T-cell (primary cell): ENCODE measurements at regions not wholly inside any gene's neighbourhood (a gene's known extent, or its start where the extent isn't known, plus 50 kb on each side); places are given as distances from the start of the nearest gene placed in this dataset.

Experiments used
- ATAC-seq, 4 experiments: fragments of 200-7000 bp in 3 of 4; fragments of 150-1000 bp in 1 of 4; cut with Tn5 transposase; replicated peaks in 1 of 4; 1 replicate in 3 of 4; 2 replicates in 1 of 4; pipeline ENCODE4 v1.10.0; 2021; ENCODE audit warnings: moderate library complexity in 3 of 4, mild to moderate bottlenecking in 2 of 4, moderate number of reproducible peaks in 1 of 4
- CTCF ChIA-PET, 2 donors: fragments of 300-600 bp; sonication (Branson Sonifier 250); formaldehyde crosslinking; loops; one replicate each; lab custom pipeline; 2022; ENCODE audit warnings: antibody characterized with exemption in 2 of 2; lab: Charles Lee
- POLR2A ChIA-PET, 2 donors: fragments of 300-600 bp; sonication (Branson Sonifier 250); formaldehyde crosslinking; loops; one replicate each; lab custom pipeline; 2022; ENCODE audit warnings: antibody characterized with exemption in 2 of 2; lab: Charles Lee
- DNase-seq, 35 experiments: peaks; one replicate each; pipeline versions ENCODE4 v3.0.0 to v3.0.0-alpha.2; 2013 to 2023
- H3K27ac ChIP-seq: one replicate; pipeline ENCODE4 v1.5.1; 2013; ENCODE audit warnings: low read length
- H3K27me3 ChIP-seq, 2 experiments: replicated peaks in 1 of 2; 1 replicate in 1 of 2; 2 replicates in 1 of 2; pipeline versions ENCODE4 v1.6.1 to v1.7.0; 2013; ENCODE audit warnings: low read length in 1 of 2, mixed read lengths in 1 of 2; ENCODE audit not compliant: control insufficient read depth in 2 of 2, insufficient read depth in 2 of 2; ENCODE audit errors: extremely low read depth in 1 of 2
- H3K36me3 ChIP-seq, 2 donors: 1 replicate in 1 of 2; 2 replicates in 1 of 2; pipeline versions ENCODE4 v1.6.1 to v1.7.0; 2013; ENCODE audit warnings: low read length in 1 of 2; ENCODE audit not compliant: control insufficient read depth in 2 of 2, insufficient read depth in 1 of 2; ENCODE audit errors: extremely low read depth in 1 of 2
- H3K4me1 ChIP-seq, 2 experiments: 1 replicate in 1 of 2; 2 replicates in 1 of 2; pipeline versions ENCODE4 v1.6.1 to v1.7.0; 2013; ENCODE audit warnings: low read length in 2 of 2, mixed read lengths in 1 of 2; ENCODE audit not compliant: insufficient read depth in 2 of 2, control insufficient read depth in 1 of 2; ENCODE audit errors: extremely low read depth in 1 of 2
- H3K4me3 ChIP-seq, 2 donors: 1 replicate in 1 of 2; 2 replicates in 1 of 2; pipeline versions ENCODE4 v1.5.1 to v1.7.0; 2013; ENCODE audit warnings: mild to moderate bottlenecking in 2 of 2, low read length in 1 of 2, moderate library complexity in 1 of 2; ENCODE audit not compliant: control insufficient read depth in 1 of 2; ENCODE audit errors: extremely low read depth in 1 of 2
- H3K9me3 ChIP-seq: 2 replicates; pipeline ENCODE4 v1.7.0; 2013
- H3K27ac Mint-ChIP-seq, 2 donors: one replicate each; pipeline ENCODE4 v1.8.0; 2020 to 2021; ENCODE audit warnings: mild to moderate bottlenecking in 2 of 2, mixed read lengths in 2 of 2
- H3K27me3 Mint-ChIP-seq, 2 donors: one replicate each; pipeline ENCODE4 v1.8.0; 2021 to 2022; ENCODE audit warnings: mixed read lengths in 2 of 2
- H3K36me3 Mint-ChIP-seq: one replicate; pipeline ENCODE4 v1.8.0; 2021; ENCODE audit warnings: mixed read lengths
- H3K4me1 Mint-ChIP-seq, 3 donors: one replicate each; pipeline ENCODE4 v1.8.0; 2020 to 2022; ENCODE audit warnings: mixed read lengths in 3 of 3, mild to moderate bottlenecking in 1 of 3
- H3K4me3 Mint-ChIP-seq, 3 donors: one replicate each; pipeline ENCODE4 v1.8.0; 2020 to 2022; ENCODE audit warnings: mild to moderate bottlenecking in 3 of 3, mixed read lengths in 3 of 3, moderate library complexity in 3 of 3
- H3K9me3 Mint-ChIP-seq, 3 donors: one replicate each; pipeline ENCODE4 v1.8.0; 2020 to 2022; ENCODE audit warnings: mixed read lengths in 3 of 3
- WGBS: methylation state at CpG from one replicate; pipeline ENCODE4 v1.1.5; 2013; ENCODE audit warnings: missing lambda C conversion rate; ENCODE audit not compliant: insufficient coverage; 5-methylcytosine and 5-hydroxymethylcytosine counted together

DNA sequence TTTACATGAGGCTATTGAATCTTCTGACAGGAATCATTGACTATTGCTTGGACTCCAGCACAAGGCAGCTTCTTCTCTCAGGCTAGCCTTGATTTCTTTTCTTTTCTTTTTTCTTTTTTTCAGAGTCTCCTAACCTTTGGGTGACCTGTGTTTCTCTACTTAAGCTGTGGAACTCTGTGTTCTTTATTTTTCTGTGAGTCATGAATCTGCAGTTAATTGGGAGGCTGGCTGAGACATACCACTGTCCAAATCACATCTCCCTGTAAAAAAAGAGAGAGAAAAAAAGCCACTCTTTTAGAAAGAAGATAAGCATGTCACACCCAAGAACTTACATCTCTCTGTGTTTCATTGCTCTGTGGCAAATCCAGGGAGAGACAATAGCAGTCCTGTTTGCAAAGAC, 681.2 kb upstream of the TSPY4 start:
- no peaks in the 10 kb centered on the region for H3K36me3 ChIP-seq
- Mint-ChIP-seq H3K27me3 (no peaks in the 10 kb centered on the region), H3K4me3 (no peak overlapping the region), H3K36me3 (no peaks in the 10 kb centered on the region), H3K9me3 (no peaks in the 10 kb centered on the region), H3K27ac (no peak overlapping the region), H3K4me1 (no peaks in the 10 kb centered on the region)
- no peaks in the 10 kb centered on the region for H3K27me3 ChIP-seq
- H3K9me3 ChIP-seq = no peaks in the 10 kb centered on the region
- CTCF ChIA-PET = no interaction called here
- H3K27ac ChIP-seq = no peak overlapping the region
- ATAC-seq = no peak
- H3K4me3 ChIP-seq = no peak overlapping the region
- no peaks in the 10 kb centered on the region for H3K4me1 ChIP-seq
- DNase-seq = no peak
- POLR2A ChIA-PET = no interaction called here

DNA sequence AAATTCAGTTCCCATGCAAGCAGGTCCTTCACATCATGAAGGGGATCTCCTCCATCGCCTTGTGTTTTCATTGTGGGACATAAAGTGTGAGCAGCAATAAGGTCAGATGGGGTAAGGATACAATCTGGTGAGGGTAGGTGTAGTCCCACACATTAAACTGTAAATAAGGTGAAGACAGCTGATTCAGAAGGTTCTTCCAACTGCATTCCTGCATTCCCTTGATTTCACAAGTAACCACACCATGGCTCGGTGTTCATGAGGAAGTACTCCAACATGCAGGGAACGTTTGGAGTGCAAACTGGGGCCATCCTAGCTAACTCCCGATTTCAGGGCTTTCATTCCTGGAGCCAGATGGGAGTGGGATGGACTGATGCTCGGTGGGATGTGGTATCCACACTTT, 680.7 kb upstream of the TSPY4 start:
- no peak for ATAC-seq
- H3K9me3 Mint-ChIP-seq = no peaks in the 10 kb centered on the region
- H3K4me1 Mint-ChIP-seq = no peaks in the 10 kb centered on the region
- H3K36me3 Mint-ChIP-seq = no peaks in the 10 kb centered on the region
- Histone ChIP-seq H3K9me3 (no peaks in the 10 kb centered on the region), H3K4me1 (no peaks in the 10 kb centered on the region), H3K27ac (no peak overlapping the region), H3K27me3 (no peaks in the 10 kb centered on the region), H3K36me3 (no peaks in the 10 kb centered on the region), H3K4me3 (no peak overlapping the region)
- no peak overlapping the region for H3K27ac Mint-ChIP-seq
- ChIA-PET CTCF (no interaction called here), POLR2A (no interaction called here)
- no peaks in the 10 kb centered on the region for H3K27me3 Mint-ChIP-seq
- no peak for DNase-seq
- H3K4me3 Mint-ChIP-seq = no peak overlapping the region
- no CpG with 5 or more reads among the region's 5 CpGs for WGBS

DNA sequence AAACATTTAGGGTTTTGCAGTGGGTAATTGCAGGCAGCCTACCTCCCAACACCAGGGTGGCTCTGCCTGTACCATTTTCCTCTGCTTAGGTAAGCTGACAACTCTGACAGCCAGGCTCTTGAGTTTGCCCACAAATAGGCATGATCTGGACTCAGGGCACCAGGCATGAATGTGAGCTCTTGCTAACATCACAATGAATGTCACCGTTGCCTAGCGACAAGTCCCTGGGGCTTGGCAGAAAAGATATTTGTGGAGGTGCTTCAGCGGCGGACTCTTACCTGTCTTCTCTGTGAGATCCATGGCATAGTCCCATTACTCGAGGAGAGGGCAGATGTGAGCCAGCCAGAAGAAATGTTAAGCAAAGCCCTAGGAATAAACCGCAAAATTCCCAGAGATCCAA, 677.5 kb upstream of the TSPY4 start:
- H3K9me3 Mint-ChIP-seq = no peaks in the 10 kb centered on the region
- no peaks in the 10 kb centered on the region for H3K27me3 ChIP-seq
- no peaks in the 10 kb centered on the region for H3K9me3 ChIP-seq
- WGBS = 100% methylated on average over 1 of the region's 6 CpGs
- no peaks in the 10 kb centered on the region for H3K4me1 ChIP-seq
- H3K27me3 Mint-ChIP-seq = no peaks in the 10 kb centered on the region
- no peak overlapping the region for H3K27ac Mint-ChIP-seq
- H3K4me1 Mint-ChIP-seq = no peaks in the 10 kb centered on the region
- no peaks in the 10 kb centered on the region for H3K36me3 ChIP-seq
- DNase-seq = no peak
- CTCF ChIA-PET = no interaction called here
- H3K36me3 Mint-ChIP-seq = no peaks in the 10 kb centered on the region
- H3K4me3 ChIP-seq = no peak overlapping the region
- no peak overlapping the region for H3K4me3 Mint-ChIP-seq
- ATAC-seq = no peak
- POLR2A ChIA-PET = no interaction called here
- H3K27ac ChIP-seq = no peak overlapping the region

DNA sequence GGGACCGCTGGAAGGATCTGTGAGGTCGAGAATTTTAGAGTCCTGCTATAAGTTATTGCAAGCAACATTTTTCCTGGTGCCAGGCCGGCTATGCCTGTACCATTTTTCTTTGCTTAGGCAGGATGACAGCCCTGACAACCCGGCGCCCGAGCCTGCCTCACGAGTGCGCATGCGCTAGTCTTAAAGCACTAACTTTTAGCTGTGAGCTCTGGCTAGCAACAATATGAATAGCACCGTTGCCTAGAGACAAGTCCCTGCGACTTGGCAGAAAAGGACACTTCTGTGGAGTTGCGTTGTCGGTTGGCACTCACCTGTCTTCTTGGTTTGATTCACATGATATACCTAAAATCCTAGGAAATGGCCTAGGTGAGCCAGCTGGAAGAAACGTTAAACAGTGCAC, 663.4 kb upstream of the TSPY4 start:
- Mint-ChIP-seq H3K4me1 (no peaks in the 10 kb centered on the region), H3K27ac (no peak overlapping the region), H3K36me3 (no peaks in the 10 kb centered on the region), H3K9me3 (no peaks in the 10 kb centered on the region), H3K27me3 (no peaks in the 10 kb centered on the region), H3K4me3 (no peak overlapping the region)
- ChIA-PET POLR2A (no interaction called here), CTCF (no interaction called here)
- no peaks in the 10 kb centered on the region for H3K9me3 ChIP-seq
- H3K4me3 ChIP-seq = no peak overlapping the region
- no peak for DNase-seq
- H3K36me3 ChIP-seq = no peaks in the 10 kb centered on the region
- no peak overlapping the region for H3K27ac ChIP-seq
- no peak for ATAC-seq
- H3K4me1 ChIP-seq = no peaks in the 10 kb centered on the region
- 88% methylated on average over 6 of the region's 14 CpGs for WGBS
- H3K27me3 ChIP-seq = no peaks in the 10 kb centered on the region

DNA sequence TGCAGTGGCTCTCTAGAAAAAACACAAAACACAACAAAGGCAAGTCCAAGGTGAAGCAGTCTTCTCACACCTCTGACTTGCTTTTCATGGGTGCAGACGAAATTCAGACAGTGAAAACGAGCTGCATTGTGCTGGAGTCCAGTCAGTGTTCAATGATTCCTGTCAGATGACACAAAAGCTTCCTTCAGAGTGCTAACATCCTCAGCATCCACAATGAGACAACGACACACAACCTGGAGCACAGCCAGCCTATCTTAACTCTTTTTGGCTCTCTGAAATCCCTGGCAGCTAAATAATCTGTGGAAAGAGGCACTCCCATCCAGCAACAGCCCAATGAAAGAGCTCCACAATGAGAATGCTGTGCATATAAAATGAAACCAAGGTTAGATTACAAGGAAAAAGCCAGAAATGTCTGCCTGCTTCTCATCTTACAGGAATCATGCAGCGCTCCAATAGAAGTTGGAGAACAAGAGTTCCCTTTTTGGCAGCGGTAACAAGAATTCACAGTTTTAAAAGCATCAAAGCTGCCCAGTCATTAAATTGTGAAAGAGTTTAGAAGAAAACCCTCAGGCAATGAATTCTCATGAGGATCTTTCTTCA, 659.8 kb upstream of the TSPY4 start:
- H3K36me3 Mint-ChIP-seq = no peaks in the 10 kb centered on the region
- POLR2A ChIA-PET = no interaction called here

DNA sequence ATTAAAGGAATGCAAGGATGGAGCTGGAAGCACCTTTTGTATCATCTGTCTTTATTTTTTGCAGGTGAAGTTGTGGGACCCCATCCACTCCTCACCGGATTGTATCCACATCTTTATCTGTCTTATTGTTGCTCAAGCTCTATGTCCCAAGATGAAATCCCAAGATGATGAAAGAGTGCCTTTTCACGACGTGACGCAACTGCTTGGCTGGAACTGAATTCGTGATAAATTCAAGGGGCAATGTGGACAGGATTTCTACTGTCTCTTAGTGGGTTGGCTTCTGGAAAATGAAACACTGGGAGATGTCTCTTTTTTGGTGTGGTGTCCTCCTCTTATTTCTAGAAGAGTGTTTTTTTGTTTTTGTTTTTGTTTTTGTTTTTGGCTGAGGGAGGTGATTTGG, 650.1 kb upstream of the TSPY4 start:
- Histone ChIP-seq H3K27me3 (no peaks in the 10 kb centered on the region), H3K27ac (no peak overlapping the region), H3K36me3 (no peaks in the 10 kb centered on the region), H3K4me1 (no peaks in the 10 kb centered on the region), H3K9me3 (no peaks in the 10 kb centered on the region), H3K4me3 (no peak overlapping the region)
- Mint-ChIP-seq H3K27ac (no peak overlapping the region), H3K9me3 (no peaks in the 10 kb centered on the region), H3K36me3 (no peaks in the 10 kb centered on the region), H3K27me3 (no peaks in the 10 kb centered on the region), H3K4me3 (no peak overlapping the region), H3K4me1 (no peaks in the 10 kb centered on the region)
- CTCF ChIA-PET = no interaction called here
- DNase-seq (no peak), ATAC-seq (no peak)
- WGBS = 0% methylated on average over 1 of the region's 5 CpGs
- POLR2A ChIA-PET = no interaction called here

More for the DNA sequence above, 659.8 kb upstream of the TSPY4 start:
- Histone ChIP-seq H3K4me3 (no peak overlapping the region), H3K36me3 (no peaks in the 10 kb centered on the region), H3K27me3 (no peaks in the 10 kb centered on the region), H3K4me1 (no peaks in the 10 kb centered on the region), H3K9me3 (no peaks in the 10 kb centered on the region), H3K27ac (no peak overlapping the region)
- WGBS = 7% methylated on average over 2 of the region's 5 CpGs
- H3K9me3 Mint-ChIP-seq = no peaks in the 10 kb centered on the region
- H3K4me1 Mint-ChIP-seq = no peaks in the 10 kb centered on the region
- DNase-seq = no peak
- H3K27ac Mint-ChIP-seq = no peak overlapping the region
- H3K4me3 Mint-ChIP-seq = no peak overlapping the region
- H3K27me3 Mint-ChIP-seq = no peaks in the 10 kb centered on the region
- CTCF ChIA-PET = no interaction called here
- no peak for ATAC-seq
